ENCODE measurements at regions not wholly inside any gene's neighbourhood (a gene's known extent, or its start where the extent isn't known, plus 50 kb on each side); places are given as distances from the start of the nearest gene placed in this dataset.
A peak's percentile ranks its signal among the peaks of the same experiment; 100 is the strongest.

DNA sequence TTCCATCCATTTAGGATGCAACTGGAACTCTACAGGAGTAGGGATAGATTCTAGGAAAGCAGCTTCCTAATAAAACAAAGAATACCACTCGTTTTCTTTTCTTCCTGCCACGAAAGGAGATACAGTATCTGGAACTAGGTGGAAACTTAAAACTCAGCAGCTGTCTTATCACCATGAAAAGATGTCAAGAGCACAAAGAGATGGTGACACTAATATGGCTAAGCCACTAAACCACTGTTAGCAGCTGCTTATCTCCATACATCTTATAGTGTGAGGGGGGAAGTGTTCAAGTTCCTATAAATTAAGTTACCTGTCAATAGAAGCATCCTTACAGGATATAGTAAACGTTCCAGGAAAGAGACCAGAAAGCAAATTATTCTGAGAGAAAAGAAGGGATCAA lies 162.5 kb downstream of the TYW3 start:
- no peak for TF ChIP-seq GATA3 (IDR thresholded peaks at IDR 0.05; ENCODE audit: low read depth, low read length)
- TF ChIP-seq GATA2 (IDR thresholded peaks at IDR 0.05; ENCODE audit: low read depth, low read length) = no peak

DNA sequence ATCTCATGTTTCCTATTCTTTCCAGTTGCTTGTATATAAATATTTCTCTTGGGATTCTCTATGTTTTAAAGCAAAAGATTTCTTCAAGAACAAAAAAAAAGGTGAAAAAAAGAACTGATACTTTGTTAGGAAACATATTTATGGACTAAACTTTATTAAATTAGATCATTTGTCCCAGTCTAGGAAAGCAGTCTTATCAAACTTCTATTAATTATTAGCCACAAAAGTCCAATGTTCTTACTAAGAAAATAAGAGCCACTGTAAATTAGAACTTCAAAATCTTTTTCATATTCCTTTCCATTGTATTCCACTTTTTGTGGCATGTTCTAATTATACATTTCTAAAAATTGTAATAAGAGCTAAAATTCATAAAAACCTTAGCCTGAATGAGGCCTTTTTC lies 175.2 kb downstream of the TYW3 start:
- TF ChIP-seq GATA3 (IDR thresholded peaks at IDR 0.05; ENCODE audit: low read depth, low read length) (no peak), GATA2 (IDR thresholded peaks at IDR 0.05; ENCODE audit: low read depth, low read length) (no peak)

DNA sequence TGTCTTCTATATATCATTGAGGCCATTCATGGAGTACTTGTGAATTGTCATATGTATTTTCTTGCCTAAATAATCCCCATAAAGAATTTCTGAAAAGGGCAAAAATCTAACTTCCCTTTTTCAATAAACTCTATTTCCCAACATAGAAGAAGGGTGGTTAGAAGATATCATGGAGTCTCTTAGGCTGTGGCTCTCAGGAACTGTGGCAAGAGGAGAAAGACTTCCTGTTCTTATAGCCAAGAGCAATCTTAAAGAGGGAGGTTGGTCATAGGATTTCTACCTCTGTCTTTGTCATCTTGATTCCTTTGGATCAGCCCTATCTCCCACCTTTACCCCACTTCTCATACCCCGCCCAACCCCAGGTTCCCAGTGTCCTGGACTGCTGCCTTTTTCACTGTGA lies 175.8 kb downstream of the TYW3 start:
- TF ChIP-seq GATA3 (IDR thresholded peaks at IDR 0.05; ENCODE audit: low read depth, low read length) = no peak
- no peak for TF ChIP-seq GATA2 (IDR thresholded peaks at IDR 0.05; ENCODE audit: low read depth, low read length)

DNA sequence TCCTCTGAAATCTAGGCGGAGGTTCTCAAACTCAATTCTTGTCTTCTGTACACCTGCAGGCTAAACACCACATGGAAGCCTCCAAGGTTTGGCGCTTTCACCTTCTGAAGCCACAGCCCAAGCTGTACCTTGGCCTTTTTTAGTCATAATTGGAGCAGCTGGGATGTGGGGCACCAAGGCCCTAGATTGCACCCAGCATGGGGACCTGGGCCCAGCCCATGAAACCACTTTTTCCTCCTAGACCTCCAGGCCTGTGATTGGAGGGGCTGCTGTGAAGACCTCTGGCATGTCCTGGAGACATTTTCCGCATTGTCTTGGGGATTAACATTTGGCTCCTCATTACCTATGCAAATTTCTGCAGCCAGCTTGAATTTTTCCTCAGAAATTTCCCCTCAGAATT lies 181.0 kb downstream of the TYW3 start:
- TF ChIP-seq GATA2 (IDR thresholded peaks at IDR 0.05; ENCODE audit: low read depth, low read length) = no peak
- TF ChIP-seq GATA3 (IDR thresholded peaks at IDR 0.05; ENCODE audit: low read depth, low read length) = no peak

DNA sequence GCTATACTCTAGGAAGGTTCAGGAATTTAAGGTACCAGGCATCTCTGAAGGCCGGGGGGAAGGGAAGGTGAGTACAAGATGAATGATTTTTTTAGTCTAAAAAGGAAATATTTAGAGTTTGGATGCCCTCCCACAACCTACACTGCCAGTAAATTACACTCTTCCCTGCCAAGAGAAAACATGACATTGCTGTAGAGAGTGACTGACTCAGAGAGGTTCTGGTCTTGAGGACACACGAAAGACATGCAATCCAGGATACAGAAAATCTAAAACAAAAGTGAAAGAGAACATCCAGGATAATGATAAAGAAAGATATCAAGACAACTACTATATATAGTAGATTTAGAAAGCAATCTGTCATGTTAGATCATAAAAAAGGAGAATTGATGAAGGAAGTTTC lies 200.5 kb downstream of the TYW3 start:
- TF ChIP-seq GATA3 (IDR thresholded peaks at IDR 0.05; ENCODE audit: low read depth, low read length) (no peak), GATA2 (IDR thresholded peaks at IDR 0.05; ENCODE audit: low read depth, low read length) (no peak)

DNA sequence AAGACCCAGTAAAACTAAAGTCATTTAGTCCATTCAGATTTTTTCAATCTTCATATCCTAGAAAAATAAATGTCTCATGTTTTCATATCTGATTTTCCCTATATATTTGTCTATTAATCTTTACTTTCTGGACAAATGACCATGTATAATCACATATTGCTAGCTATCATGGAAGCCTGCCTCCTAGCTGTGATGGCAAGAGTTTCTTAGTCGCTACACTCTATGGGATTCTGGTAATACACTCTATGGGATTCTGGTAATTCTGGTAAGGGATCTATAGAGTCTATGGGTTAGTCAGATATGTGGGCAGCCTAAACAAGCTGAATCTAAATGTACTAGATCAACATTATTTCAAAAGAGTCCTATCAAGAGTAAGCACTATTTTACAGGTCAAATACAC lies 198.7 kb upstream of the LHX8 start:
- TF ChIP-seq GATA3 (IDR thresholded peaks at IDR 0.05; ENCODE audit: low read depth, low read length) = no peak

DNA sequence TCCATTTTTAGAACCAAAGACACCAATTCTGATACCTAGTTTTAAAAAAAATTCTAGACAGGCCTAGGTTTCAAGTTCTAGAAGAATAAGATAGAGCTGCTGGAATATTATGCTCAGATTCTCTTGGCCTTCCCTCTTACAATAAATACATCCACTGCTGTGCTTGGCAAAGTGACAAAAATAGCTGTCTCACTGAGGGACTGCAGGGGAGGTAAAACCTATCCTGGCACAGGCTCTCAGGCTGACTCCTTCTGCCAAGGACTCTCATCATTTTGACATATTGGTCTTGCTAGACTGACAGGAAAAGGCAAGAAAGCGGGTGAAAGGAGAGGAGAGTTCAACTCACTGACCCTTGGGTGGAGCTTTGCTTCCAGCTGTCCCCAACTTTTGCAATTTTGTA lies 197.0 kb upstream of the LHX8 start:
- TF ChIP-seq GATA3 (IDR thresholded peaks at IDR 0.05; ENCODE audit: low read depth, low read length) (no peak), GATA2 (IDR thresholded peaks at IDR 0.05; ENCODE audit: low read depth, low read length) (no peak)

DNA sequence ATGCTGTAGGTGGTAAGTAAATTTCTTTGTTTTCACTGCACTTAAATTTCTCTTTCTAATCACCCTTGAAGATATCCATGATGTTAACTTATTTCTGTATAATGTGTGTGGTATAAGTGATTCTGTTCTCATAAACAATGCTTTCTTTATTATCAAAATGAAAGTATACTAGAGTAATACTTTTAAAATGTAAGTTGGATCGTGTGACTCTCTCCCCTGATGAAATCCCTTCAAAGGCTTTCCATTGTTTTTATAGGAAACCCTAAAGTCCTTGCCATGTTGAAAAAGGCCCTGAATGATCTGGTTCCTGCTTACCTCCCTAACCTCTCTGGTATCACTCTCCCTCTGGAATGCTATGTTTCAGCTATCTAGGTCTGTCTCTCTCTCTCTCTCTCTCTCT lies 191.1 kb upstream of the LHX8 start:
- TF ChIP-seq GATA3 (IDR thresholded peaks at IDR 0.05; ENCODE audit: low read depth, low read length) = no peak
- TF ChIP-seq GATA2 (IDR thresholded peaks at IDR 0.05; ENCODE audit: low read depth, low read length) = no peak

DNA sequence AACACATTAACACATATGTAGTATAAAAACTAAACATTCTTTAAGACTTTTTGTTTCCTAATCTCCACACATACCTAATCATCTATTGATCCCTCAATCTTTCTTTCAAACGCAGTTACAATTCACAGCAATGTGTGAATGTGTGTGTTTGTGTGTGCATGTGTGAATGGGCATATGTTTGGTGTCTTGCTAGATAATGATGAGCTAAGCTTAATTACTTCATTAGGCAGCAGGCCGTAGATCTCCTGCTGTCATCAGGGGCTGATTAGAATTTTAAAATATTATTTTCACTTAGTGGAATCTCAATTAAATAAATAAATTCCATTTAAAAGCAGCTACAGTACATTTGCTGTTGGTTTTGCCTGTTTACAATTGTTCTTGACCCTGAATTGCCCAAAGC lies 187.8 kb upstream of the LHX8 start:
- TF ChIP-seq GATA2 (IDR thresholded peaks at IDR 0.05; ENCODE audit: low read depth, low read length) (no peak), GATA3 (IDR thresholded peaks at IDR 0.05; ENCODE audit: low read depth, low read length) (no peak)

DNA sequence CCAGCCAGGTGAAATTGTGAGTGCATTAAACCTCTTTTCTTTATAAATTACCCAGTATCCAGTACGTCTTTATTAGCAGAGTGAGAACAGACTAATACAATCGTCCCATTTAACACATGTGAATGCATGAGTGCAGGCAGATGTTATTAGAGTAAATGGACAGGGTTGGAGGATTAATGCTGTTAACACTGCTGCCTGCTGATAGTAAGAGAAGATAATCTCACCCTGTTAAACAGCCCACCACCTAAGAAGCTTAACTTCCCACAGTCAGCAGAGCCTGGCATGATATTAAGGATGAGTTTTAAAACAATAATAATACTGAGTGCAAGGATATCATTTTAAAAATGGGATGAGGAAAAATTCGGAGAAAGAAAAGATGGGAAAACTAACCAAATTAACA lies 181.4 kb upstream of the LHX8 start:
- TF ChIP-seq GATA2 (IDR thresholded peaks at IDR 0.05; ENCODE audit: low read depth, low read length) (no peak; the same call in 1 of the 2 replicates), GATA3 (IDR thresholded peaks at IDR 0.05; ENCODE audit: low read depth, low read length) (no peak)

DNA sequence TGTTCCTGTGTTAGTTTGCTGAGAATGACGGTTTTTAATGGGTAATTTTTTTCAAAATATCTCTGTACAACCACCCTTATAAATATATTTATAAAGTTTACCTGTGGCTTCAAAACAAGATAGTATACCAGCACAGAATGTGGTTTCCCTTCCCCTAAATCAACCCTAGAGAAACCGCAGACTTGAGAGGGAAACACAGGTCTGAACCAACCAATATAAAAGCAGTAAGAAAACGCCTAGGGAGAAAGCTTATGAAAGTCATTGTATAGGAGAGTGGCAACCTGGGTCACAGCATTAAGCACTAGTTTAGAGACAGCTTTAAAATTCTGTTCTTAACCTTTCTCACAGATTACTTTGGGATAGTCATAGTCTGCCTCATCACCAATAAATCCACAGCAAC lies 180.6 kb upstream of the LHX8 start:
- TF ChIP-seq GATA3 (IDR thresholded peaks at IDR 0.05; ENCODE audit: low read depth, low read length) (no peak), GATA2 (IDR thresholded peaks at IDR 0.05; ENCODE audit: low read depth, low read length) (no peak)

DNA sequence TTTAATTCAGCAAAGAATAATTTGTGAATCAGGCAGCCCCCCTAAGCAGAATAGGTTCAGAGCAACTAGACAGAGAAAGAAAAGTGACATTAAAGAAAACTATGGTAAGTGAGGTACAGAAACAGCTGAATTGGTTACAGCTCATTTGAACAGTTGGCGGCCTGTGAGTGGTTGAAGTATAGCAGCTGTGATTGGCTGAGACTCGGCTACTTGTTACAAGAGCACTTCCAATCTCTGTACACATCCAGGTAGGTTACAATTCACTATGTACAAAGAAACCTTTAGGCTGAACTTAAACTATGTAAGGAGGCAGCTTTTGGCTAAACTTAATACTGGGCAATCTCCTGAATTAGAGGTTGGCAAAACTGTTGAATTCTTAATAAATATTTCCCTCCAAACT lies 171.1 kb upstream of the LHX8 start:
- TF ChIP-seq GATA3 (IDR thresholded peaks at IDR 0.05; ENCODE audit: low read depth, low read length) = no peak

DNA sequence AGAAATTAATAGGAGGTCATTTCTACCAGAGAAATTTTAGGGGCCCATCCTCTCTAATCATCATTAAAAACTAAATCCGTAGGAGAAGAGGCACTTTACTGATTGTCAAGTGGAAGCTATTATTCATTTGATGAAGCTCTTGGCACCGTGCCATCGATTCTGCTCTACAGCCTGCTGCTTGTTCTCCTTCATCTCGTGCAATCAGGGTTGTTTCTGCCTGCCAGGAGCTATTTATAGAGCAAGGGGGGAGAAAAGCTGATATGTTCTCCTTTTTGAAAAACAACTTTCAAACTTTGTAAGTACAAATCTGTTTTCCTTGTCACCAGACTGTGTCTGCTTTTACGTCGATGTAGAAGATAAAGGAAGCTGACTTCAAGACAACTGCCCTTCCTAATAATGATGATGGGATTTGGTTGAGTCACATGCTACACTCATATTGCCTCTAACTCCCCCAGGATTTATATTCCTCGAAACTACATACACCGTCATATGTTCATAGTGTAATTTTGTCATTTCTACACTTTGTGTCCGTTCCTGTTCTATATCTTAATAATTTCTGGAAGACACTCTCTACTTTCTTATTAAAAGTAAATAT lies 169.6 kb upstream of the LHX8 start:
- no peak for TF ChIP-seq GATA3 (IDR thresholded peaks at IDR 0.05; ENCODE audit: low read depth, low read length)
- TF ChIP-seq GATA2 (IDR thresholded peaks at IDR 0.05; ENCODE audit: low read depth, low read length) = peak; percentile 23; the same call in 1 of the 2 replicates

DNA sequence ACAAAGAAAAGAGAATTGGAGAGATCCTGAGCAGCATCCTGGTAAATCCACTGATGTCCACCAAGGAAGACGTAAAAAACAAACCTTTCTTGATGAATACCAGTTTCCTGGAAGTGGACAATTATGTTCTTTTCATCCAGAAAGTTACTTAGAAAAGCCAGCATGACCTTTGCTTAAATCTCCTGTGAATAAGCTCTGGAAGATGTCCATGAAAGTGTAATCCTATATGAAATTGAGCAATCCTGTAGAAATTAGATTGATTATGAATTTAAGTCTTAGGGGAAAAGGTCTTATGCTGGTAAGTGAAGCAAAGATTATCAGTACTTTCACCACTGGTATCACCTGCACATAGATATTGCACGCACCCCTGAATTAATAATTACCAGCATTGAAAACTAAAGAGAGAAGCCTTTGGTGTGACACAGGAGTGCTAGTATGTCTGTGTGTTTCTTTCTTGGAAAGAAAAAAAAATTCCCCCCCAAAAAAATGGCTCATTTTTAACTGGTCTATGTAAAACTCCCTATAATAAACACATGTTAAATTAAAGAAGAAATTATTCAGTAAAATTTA lies 164.5 kb upstream of the LHX8 start:
- no peak for TF ChIP-seq GATA2 (IDR thresholded peaks at IDR 0.05; ENCODE audit: low read depth, low read length)
- no peak for TF ChIP-seq GATA3 (IDR thresholded peaks at IDR 0.05; ENCODE audit: low read depth, low read length)

DNA sequence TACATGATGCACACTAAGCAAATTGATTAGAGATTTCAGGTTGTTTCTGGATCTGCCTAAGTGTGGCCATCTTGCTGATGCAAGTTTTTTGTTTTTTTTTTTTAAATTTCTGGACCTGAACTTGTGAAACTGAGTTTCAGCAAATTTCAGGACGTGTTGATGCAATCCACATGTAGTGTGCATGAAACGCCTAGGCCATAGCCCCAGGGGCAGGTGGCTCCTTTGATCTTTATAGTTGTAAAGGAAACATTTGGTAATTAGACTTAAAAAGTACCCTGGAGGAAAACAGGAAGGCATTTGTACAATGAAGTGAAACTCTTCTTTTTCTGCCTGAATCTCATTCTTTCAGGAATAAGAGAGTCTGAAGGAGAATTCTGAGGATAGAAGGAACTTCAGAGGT lies 162.2 kb upstream of the LHX8 start:
- TF ChIP-seq GATA3 (IDR thresholded peaks at IDR 0.05; ENCODE audit: low read depth, low read length) (no peak), GATA2 (IDR thresholded peaks at IDR 0.05; ENCODE audit: low read depth, low read length) (no peak)

DNA sequence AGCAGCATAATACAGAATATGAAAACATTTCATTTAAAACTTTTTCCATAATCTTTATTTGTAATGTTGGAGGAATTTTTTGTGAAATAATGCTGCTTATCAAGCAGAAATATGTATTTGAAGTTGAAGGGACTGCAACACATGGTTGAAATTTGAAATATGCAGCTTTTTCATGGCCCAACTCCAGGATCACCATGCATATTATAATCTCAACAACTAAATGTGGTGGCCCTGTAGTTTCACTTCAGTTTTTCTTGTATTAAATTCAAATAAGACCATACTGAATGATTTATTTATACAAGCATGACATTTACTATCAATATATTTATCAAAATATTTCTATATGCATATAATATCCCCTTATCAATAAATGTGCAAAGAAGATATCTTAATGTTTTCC lies 157.7 kb upstream of the LHX8 start:
- no peak for TF ChIP-seq GATA3 (IDR thresholded peaks at IDR 0.05; ENCODE audit: low read depth, low read length)
- TF ChIP-seq GATA2 (IDR thresholded peaks at IDR 0.05; ENCODE audit: low read depth, low read length) = no peak

Measured in SH-SY5Y (cell line).